GM12891 (cell line): ENCODE measurements at regions not wholly inside any gene's neighbourhood (a gene's known extent, or its start where the extent isn't known, plus 50 kb on each side); places are given as distances from the start of the nearest gene placed in this dataset.

Source experiments
- DNase-seq: peaks from one replicate; pipeline ENCODE4 v3.0.0; 2011; ENCODE audit warnings: low spot score; ENCODE audit not compliant: insufficient read length
- FAIRE-seq: peaks from 2 replicates; lab custom pipeline; 2011; peaks lifted over from hg19 to GRCh38; lab: Jason Lieb, UNC
- PAX5 ChIP-seq: IDR thresholded peaks from 2 replicates; pipeline ENCODE4 v1.6.1; 2011; ENCODE audit warnings: low read length, moderate library complexity, mild to moderate bottlenecking; ENCODE audit not compliant: insufficient read depth, severe bottlenecking
- POLR2A ChIP-seq: IDR thresholded peaks from 2 replicates; pipeline ENCODE4 v1.6.1; 2011; ENCODE audit warnings: low read depth, low read length, control low read depth
- POLR2AphosphoS5 ChIP-seq: IDR thresholded peaks from 2 replicates; pipeline ENCODE4 v1.6.1; 2011; ENCODE audit warnings: low read depth, low read length, control low read depth
- POU2F2 ChIP-seq: IDR thresholded peaks from 2 replicates; pipeline ENCODE4 v1.6.1; 2011; ENCODE audit warnings: low read depth, mild to moderate bottlenecking, control low read depth, low read length, moderate library complexity
- SPI1 ChIP-seq: IDR thresholded peaks from 2 replicates; pipeline ENCODE4 v1.6.1; 2011; ENCODE audit warnings: low read depth, low read length, control low read depth
- TAF1 ChIP-seq: IDR thresholded peaks from 2 replicates; pipeline ENCODE4 v1.6.1; 2011; ENCODE audit warnings: low read depth, low read length, control low read depth

GRCh38 chr11:119545978-119546915, 123.3 kb upstream of the THY1 start:
- no peak for FAIRE-seq
- DNase-seq: no peak
- TF ChIP-seq POLR2AphosphoS5 (no peak), TAF1 (no peak), SPI1 (no peak), PAX5 (no peak), POU2F2 (no peak), POLR2A (no peak)

GRCh38 chr11:119540370-119541125, 117.6 kb upstream of the THY1 start:
- no peak for FAIRE-seq
- DNase-seq: no peak
- no peak for TF ChIP-seq TAF1

DNA sequence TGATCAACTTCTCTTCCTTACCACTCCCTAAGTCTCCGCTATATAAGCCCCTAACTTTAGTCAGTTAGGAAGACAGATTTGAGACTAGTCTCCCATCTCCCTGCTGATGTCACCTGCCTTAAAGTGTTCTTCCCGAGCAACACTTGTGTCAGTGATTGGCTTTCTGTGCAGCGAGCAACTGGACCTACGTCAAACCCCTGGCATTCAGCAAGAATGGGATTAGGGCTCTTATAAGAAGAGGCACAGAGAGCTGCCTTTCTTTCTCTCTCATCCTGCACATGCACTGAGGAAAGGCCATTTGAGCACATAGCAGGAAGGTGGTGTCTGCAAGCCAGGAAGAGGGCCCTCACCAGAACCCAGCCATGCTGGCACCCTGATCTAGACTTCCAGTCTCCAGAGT, 116.6 kb upstream of the THY1 start:
- FAIRE-seq: no peak
- TF ChIP-seq PAX5: no peak
- TF ChIP-seq TAF1: no peak
- no peak for TF ChIP-seq POLR2AphosphoS5
- DNase-seq: no peak

GRCh38 chr11:119538753-119539152, 115.8 kb upstream of the THY1 start:
- FAIRE-seq: no peak
- DNase-seq: no peak
- TF ChIP-seq POLR2AphosphoS5: no peak
- no peak for TF ChIP-seq POU2F2
- TF ChIP-seq POLR2A: no peak
- TF ChIP-seq PAX5: no peak
- no peak for TF ChIP-seq TAF1
- TF ChIP-seq SPI1: no peak

- TF ChIP-seq POLR2AphosphoS5 (no peak), POLR2A (no peak), PAX5 (no peak)
- FAIRE-seq (no peak), DNase-seq (no peak)
Observed at GRCh38 chr11:119537306-119538253, 114.6 kb upstream of the THY1 start.

DNA sequence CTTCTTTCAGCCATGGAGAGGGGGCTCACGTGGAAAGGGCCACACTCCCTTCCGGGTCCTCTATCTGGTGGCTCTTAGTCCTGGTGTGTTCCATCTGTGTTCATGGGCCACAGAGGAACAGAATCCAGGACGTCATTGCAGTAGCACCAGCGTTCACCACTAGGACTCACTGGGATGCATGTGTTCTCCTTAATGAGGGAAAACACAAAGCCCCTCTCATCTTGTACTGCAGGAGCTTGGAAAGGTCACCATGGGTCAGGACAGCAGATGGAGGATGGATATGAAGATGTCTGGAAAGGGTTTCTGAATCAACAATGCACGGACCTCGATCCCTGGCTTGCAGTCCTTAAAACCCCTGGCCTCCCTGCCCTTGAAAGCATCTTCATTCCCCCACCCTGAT, 113.8 kb upstream of the THY1 start:
- TF ChIP-seq POLR2A (no peak), TAF1 (no peak), PAX5 (no peak), POLR2AphosphoS5 (no peak), POU2F2 (no peak)
- FAIRE-seq: no peak
- DNase-seq: no peak

GRCh38 chr11:119533921-119534736, 111.2 kb upstream of the THY1 start:
- FAIRE-seq (peak; percentile 9), DNase-seq (peak; percentile 65)
- TF ChIP-seq SPI1: no peak
- no peak for TF ChIP-seq PAX5
- no peak for TF ChIP-seq POU2F2
- no peak for TF ChIP-seq POLR2A
- TF ChIP-seq TAF1: no peak
- TF ChIP-seq POLR2AphosphoS5: no peak

- DNase-seq (no peak), FAIRE-seq (no peak)
- no peak for TF ChIP-seq POU2F2
- no peak for TF ChIP-seq POLR2AphosphoS5
- no peak for TF ChIP-seq POLR2A
- TF ChIP-seq PAX5: no peak
- no peak for TF ChIP-seq SPI1
- no peak for TF ChIP-seq TAF1
Observed at GRCh38 chr11:119533462-119533861, 110.5 kb upstream of the THY1 start.

- FAIRE-seq (no peak), DNase-seq (no peak)
- TF ChIP-seq POLR2AphosphoS5: no peak
- no peak for TF ChIP-seq TAF1
- TF ChIP-seq PAX5: no peak
- no peak for TF ChIP-seq POLR2A
- no peak for TF ChIP-seq SPI1
- TF ChIP-seq POU2F2: no peak
Observed at GRCh38 chr11:119532551-119532950, 109.6 kb upstream of the THY1 start.
